Panc1 (cell line): ENCODE measurements at regions not wholly inside any gene's neighbourhood (a gene's known extent, or its start where the extent isn't known, plus 50 kb on each side); places are given as distances from the start of the nearest gene placed in this dataset.
"Not testable (repeated sequence)": the region's sequence is repeated elsewhere in the genome, so short reads cannot be mapped to it uniquely, and the experiment has no call there.

Experiments used
- POLR2AphosphoS5 ChIP-seq: IDR thresholded peaks from 2 replicates; pipeline ENCODE4 v1.6.1; 2012; ENCODE audit warnings: mild to moderate bottlenecking, low read depth, low read length, moderate library complexity
- TCF7L2 ChIP-seq: IDR thresholded peaks from 2 replicates; pipeline ENCODE4 v1.6.1; 2011; ENCODE audit warnings: mild to moderate bottlenecking, low read depth, low read length, inconsistent platforms
- TF ChIP-seq, protein P1 (sequence below), 2 experiments: IDR thresholded peaks; 2 replicates each; pipeline ENCODE4 v1.6.1; 2011 to 2012; ENCODE audit warnings: low read depth in 2 of 2, control low read depth in 1 of 2, low read length in 1 of 2, mild to moderate bottlenecking in 1 of 2, moderate library complexity in 1 of 2; ENCODE audit not compliant: insufficient read depth in 1 of 2
- TF ChIP-seq, protein P2 (sequence below): fragments of 450-650 bp; IDR thresholded peaks from 2 replicates; pipeline ENCODE4 v1.5.1; 2017; ENCODE audit warnings: mild to moderate bottlenecking

DNA sequence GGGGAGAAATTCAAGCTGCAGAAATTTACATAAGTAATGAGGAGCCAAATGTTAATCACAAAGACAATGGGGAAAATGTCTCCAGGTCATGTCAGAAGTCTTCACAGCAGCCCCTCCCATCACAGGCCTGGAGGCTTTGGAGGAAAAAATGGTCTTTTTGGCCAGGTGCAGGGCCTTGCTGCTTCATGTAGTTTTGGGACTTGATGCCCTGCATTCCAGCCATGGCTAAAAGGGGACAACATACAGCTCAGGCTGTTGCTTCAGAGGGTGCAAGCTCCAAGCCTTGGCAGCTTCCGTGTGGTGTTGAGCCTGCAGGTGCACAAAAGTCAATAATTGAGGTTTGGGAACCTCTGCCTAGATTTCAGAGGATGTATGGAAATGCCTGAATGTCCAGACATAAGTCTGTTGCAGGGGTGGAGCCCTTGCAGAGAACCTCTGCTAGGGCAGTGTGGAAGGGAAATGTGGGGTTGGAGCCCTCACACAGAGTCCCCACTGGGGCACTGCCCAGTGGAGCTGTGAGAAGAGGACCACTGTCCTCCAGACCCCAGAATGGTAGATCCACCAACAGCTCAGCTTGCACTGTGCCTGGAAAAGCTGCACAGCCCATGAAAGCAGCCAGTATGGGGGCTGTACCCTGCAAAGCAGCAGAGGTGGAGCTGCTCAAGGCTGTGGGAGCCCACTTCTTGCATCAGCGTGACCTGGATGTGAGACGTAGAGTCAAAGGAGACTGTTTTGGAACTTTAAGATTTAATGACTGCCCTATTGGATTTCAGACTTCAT is 95.8 kb downstream of the KIF26A start:
- not testable (repeated sequence) for TF ChIP-seq TCF7L2, POLR2AphosphoS5
- TF ChIP-seq, protein P1, sequence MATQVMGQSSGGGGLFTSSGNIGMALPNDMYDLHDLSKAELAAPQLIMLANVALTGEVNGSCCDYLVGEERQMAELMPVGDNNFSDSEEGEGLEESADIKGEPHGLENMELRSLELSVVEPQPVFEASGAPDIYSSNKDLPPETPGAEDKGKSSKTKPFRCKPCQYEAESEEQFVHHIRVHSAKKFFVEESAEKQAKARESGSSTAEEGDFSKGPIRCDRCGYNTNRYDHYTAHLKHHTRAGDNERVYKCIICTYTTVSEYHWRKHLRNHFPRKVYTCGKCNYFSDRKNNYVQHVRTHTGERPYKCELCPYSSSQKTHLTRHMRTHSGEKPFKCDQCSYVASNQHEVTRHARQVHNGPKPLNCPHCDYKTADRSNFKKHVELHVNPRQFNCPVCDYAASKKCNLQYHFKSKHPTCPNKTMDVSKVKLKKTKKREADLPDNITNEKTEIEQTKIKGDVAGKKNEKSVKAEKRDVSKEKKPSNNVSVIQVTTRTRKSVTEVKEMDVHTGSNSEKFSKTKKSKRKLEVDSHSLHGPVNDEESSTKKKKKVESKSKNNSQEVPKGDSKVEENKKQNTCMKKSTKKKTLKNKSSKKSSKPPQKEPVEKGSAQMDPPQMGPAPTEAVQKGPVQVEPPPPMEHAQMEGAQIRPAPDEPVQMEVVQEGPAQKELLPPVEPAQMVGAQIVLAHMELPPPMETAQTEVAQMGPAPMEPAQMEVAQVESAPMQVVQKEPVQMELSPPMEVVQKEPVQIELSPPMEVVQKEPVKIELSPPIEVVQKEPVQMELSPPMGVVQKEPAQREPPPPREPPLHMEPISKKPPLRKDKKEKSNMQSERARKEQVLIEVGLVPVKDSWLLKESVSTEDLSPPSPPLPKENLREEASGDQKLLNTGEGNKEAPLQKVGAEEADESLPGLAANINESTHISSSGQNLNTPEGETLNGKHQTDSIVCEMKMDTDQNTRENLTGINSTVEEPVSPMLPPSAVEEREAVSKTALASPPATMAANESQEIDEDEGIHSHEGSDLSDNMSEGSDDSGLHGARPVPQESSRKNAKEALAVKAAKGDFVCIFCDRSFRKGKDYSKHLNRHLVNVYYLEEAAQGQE (IDR thresholded peaks at IDR 0.05; ENCODE audit: insufficient read depth in 1 of 2, low read depth in 2 of 2, low read length in 1 of 2) = not testable (repeated sequence)
- TF ChIP-seq, protein P2, sequence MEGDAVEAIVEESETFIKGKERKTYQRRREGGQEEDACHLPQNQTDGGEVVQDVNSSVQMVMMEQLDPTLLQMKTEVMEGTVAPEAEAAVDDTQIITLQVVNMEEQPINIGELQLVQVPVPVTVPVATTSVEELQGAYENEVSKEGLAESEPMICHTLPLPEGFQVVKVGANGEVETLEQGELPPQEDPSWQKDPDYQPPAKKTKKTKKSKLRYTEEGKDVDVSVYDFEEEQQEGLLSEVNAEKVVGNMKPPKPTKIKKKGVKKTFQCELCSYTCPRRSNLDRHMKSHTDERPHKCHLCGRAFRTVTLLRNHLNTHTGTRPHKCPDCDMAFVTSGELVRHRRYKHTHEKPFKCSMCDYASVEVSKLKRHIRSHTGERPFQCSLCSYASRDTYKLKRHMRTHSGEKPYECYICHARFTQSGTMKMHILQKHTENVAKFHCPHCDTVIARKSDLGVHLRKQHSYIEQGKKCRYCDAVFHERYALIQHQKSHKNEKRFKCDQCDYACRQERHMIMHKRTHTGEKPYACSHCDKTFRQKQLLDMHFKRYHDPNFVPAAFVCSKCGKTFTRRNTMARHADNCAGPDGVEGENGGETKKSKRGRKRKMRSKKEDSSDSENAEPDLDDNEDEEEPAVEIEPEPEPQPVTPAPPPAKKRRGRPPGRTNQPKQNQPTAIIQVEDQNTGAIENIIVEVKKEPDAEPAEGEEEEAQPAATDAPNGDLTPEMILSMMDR = not testable (repeated sequence)
